Fibroblast of pulmonary artery (primary cell): ENCODE measurements at regions not wholly inside any gene's neighbourhood (a gene's known extent, or its start where the extent isn't known, plus 50 kb on each side); places are given as distances from the start of the nearest gene placed in this dataset.

Experiments
- DNase-seq: peaks from one replicate; pipeline ENCODE4 v3.0.0-alpha.2; 2010; ENCODE audit warnings: low read depth
- H3K4me3 ChIP-seq: replicated peaks from 2 replicates; pipeline ENCODE4 v1.5.1; 2011; ENCODE audit warnings: low read depth, mild to moderate bottlenecking, control low read depth, low read length, moderate library complexity
- CTCF ChIP-seq: IDR thresholded peaks from 2 replicates; pipeline ENCODE4 v1.5.1; 2011; ENCODE audit warnings: mild to moderate bottlenecking, control low read depth, low read length, inconsistent platforms; ENCODE audit errors: missing control alignments

- no peak for TF ChIP-seq CTCF
- H3K4me3 ChIP-seq = no peak overlapping the region
- DNase-seq = no peak
Measured at GRCh38 chr4:126965877-126966276, 666.9 kb upstream of the INTU start.

DNA sequence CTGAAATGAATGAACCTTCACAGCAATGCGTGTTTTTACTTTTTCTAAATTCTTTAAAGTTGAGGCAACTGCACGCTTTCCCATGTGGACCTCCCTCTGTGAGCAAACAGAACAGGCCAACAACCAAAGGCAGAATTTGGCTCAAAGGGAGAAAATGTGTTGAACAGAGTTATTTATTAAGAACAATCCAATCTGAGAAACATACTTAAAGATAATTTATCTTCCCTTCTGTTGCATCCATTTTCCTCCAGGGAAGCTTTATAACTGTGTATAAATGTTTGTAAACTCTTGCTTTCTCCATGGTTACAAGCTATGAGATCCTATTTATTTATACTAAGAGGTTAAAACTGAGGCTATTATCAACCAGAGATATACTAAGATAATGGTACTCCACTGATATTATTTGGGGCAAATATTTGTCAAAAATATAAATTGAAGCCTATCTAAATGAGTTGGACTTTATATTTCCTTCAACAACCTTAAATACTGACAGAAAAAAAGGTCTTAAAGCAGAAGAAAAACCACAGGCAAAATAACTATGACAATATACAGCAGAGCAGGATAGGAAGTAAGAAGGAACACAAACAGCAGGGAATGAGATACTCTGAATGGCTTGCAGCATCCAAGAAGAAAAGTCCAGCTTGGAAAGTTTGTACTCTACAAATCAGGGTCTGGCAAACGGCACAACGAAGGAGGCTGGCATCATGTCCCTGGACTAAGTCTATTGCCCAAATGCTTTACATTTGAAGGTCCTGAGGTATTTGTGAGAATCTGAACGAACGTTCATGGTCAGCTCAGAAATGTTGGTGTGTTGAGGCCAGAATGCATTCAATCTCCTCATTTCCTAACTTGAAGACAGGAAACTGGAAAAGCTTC, 663.2 kb upstream of the INTU start:
- no peak for DNase-seq
- no peak overlapping the region for H3K4me3 ChIP-seq
- no peak for TF ChIP-seq CTCF

GRCh38 chr4:126973201-126973600, 659.6 kb upstream of the INTU start:
- H3K4me3 ChIP-seq = no peak overlapping the region
- peak; percentile 29 for DNase-seq
- TF ChIP-seq CTCF = no peak

- DNase-seq = peak; percentile 16
- H3K4me3 ChIP-seq = no peak overlapping the region
- TF ChIP-seq CTCF = no peak
Measured at GRCh38 chr4:126976850-126977632, 655.7 kb upstream of the INTU start.

- DNase-seq = no peak
- no peak overlapping the region for H3K4me3 ChIP-seq
- no peak for TF ChIP-seq CTCF
Measured at GRCh38 chr4:126986005-126986404, 646.8 kb upstream of the INTU start.

GRCh38 chr4:126986828-126987227, 645.9 kb upstream of the INTU start:
- TF ChIP-seq CTCF = no peak
- H3K4me3 ChIP-seq = no peak overlapping the region
- DNase-seq = peak; percentile 41
